Gastrocnemius medialis (tissue), 4 donors: ENCODE measurements at regions not wholly inside any gene's neighbourhood (a gene's known extent, or its start where the extent isn't known, plus 50 kb on each side); places are given as distances from the start of the nearest gene placed in this dataset.

Experiments used
- ATAC-seq, 2 donors: fragments of 150-250 bp; one replicate each; pipeline ENCODE4 v1.9.1; 2016
- DNase-seq, 2 donors: peaks; one replicate each; pipeline ENCODE4 v3.0.0-alpha.2; 2019
- H3K27ac ChIP-seq, 4 donors: fragments of 200-600 bp; sonication (generic); 1 replicate in 1 of 4; 2 replicates in 3 of 4; pipeline ENCODE4 v1.5.1; 2016 to 2018; ENCODE audit warnings: mild to moderate bottlenecking in 2 of 4, moderate library complexity in 1 of 4
- H3K27me3 ChIP-seq, 3 donors: fragments of 200-600 bp; sonication (generic) in 2 of 3; 1 replicate in 1 of 3; 2 replicates in 2 of 3; pipeline versions ENCODE4 v1.5.1 to v1.6.0; 2016 to 2019; ENCODE audit warnings: mild to moderate bottlenecking in 1 of 3, moderate library complexity in 1 of 3
- H3K36me3 ChIP-seq, 2 donors: fragments of 200-600 bp; sonication (generic) in 1 of 2; one replicate each; pipeline ENCODE4 v1.5.1; 2017 to 2018
- H3K4me1 ChIP-seq, 2 donors: fragments of 200-600 bp; sonication (generic) in 1 of 2; one replicate each; pipeline ENCODE4 v1.5.1; 2016 to 2017; ENCODE audit warnings: mild to moderate bottlenecking in 2 of 2
- H3K4me3 ChIP-seq, 4 donors: fragments of 200-600 bp; sonication (generic) in 3 of 4; 1 replicate in 1 of 4; 2 replicates in 3 of 4; pipeline ENCODE4 v1.5.1; 2016 to 2019; ENCODE audit warnings: mild to moderate bottlenecking in 2 of 4
- H3K9me3 ChIP-seq, 3 donors: fragments of 200-600 bp; sonication (generic) in 2 of 3; 1 replicate in 1 of 3; 2 replicates in 2 of 3; pipeline ENCODE4 v1.5.1; 2016 to 2019
- POLR2A ChIP-seq, 2 donors: fragments of 450-650 bp; IDR thresholded peaks; one replicate each; pipeline ENCODE4 v1.6.1; 2017; ENCODE audit warnings: antibody characterized with exemption in 2 of 2, mild to moderate bottlenecking in 2 of 2, moderate library complexity in 2 of 2
- in situ Hi-C, 4 donors: fragments of 200-750 bp; cut with MboI; loops; one replicate each; pipeline versions ENCODE4 v1.15.0 to v1.8.0; 2017; ENCODE audit warnings: low sequenced_read_pairs in 4 of 4
- intact Hi-C: fragments of 100-400 bp; cut with DNase I; formaldehyde crosslinking; loops from one replicate; pipeline ENCODE4 v1.15.1; 2023; ENCODE audit warnings: low total_unique reads
- TF ChIP-seq, protein P1 (sequence below), 5 experiments: fragments of 450-650 bp in 3 of 5; fragments of 200-600 bp in 2 of 5; sonication (generic) in 2 of 5; IDR thresholded peaks in 4 of 5; conservative IDR thresholded peaks in 1 of 5; 1 replicate in 4 of 5; 2 replicates in 1 of 5; pipeline ENCODE4 v1.5.1; 2016 to 2019; ENCODE audit warnings: antibody characterized with exemption in 5 of 5, mild to moderate bottlenecking in 3 of 5, moderate library complexity in 3 of 5

DNA sequence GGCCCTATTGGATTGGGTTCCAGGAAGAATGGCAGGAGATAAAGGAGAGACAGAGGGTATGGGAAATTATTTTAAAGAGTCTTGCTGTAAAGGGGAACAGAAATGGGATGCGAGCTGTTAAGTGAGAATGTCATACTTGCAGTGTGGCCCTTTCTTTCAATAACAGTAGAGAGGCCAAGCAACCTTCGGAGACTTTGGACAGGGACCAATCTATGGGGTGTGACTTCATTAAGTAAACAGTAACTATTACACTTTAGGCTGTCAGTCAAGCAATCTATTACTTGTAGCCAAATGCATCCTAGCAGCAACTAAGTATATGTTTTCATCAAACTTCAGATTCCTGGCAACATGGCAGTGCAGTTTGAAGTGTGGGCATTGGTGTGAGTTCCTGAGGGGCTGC, 376.2 kb upstream of the LARGE1 start:
- no peak for ATAC-seq
- Histone ChIP-seq H3K27ac (no peak overlapping the region), H3K36me3 (no peaks in the 10 kb centered on the region), H3K9me3 (no peaks in the 10 kb centered on the region), H3K27me3 (no peaks in the 10 kb centered on the region), H3K4me3 (no peak overlapping the region), H3K4me1 (peaks cover 0 to 6% of the 10 kb centered on the region in 2 donors)
- intact Hi-C loops (no loop called here), in situ Hi-C loops (no loop called here)
- no peak for TF ChIP-seq POLR2A (IDR thresholded peaks at IDR 0.05)
- TF ChIP-seq, protein P1, sequence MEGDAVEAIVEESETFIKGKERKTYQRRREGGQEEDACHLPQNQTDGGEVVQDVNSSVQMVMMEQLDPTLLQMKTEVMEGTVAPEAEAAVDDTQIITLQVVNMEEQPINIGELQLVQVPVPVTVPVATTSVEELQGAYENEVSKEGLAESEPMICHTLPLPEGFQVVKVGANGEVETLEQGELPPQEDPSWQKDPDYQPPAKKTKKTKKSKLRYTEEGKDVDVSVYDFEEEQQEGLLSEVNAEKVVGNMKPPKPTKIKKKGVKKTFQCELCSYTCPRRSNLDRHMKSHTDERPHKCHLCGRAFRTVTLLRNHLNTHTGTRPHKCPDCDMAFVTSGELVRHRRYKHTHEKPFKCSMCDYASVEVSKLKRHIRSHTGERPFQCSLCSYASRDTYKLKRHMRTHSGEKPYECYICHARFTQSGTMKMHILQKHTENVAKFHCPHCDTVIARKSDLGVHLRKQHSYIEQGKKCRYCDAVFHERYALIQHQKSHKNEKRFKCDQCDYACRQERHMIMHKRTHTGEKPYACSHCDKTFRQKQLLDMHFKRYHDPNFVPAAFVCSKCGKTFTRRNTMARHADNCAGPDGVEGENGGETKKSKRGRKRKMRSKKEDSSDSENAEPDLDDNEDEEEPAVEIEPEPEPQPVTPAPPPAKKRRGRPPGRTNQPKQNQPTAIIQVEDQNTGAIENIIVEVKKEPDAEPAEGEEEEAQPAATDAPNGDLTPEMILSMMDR (IDR thresholded peaks at IDR 0.05 in 4 of 5, conservative IDR thresholded peaks at IDR 0.05 in 1 of 5): no peak
- no peak for DNase-seq

DNA sequence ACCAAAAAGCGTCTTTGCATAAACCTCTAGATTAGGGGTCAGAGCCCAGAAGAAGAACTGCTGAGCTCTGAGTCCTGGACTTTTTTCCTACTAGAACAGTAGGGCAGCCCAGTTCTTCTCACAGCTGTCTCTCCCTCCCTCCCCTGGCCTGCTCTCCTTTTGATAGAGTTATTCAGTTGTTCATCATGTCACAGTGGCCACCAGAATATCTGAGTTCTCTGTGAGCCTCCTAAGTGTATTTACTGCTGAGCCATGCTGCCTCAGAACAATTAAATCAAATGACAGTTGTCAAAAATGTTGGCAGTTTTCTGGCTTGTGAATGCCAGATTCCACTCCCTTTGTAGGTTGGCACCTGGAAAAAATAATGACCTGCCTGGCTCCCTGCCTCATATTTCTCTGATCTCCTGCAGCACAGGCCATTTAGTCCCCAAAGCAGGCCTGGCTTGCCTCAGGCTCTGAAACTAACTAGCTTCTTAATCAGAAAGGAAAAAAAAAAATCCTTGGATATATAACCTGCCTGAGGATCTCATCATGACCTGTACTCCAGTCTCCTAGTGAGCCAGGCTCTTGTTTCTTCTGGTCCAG, 377.4 kb upstream of the LARGE1 start:
- Histone ChIP-seq H3K36me3 (no peaks in the 10 kb centered on the region), H3K4me3 (no peak overlapping the region), H3K4me1 (peaks cover 0 to 6% of the 10 kb centered on the region in 2 donors), H3K27ac (no peak overlapping the region), H3K27me3 (no peaks in the 10 kb centered on the region), H3K9me3 (no peaks in the 10 kb centered on the region)
- ATAC-seq (no peak), DNase-seq (no peak)
- in situ Hi-C loops (no loop called here), intact Hi-C loops (no loop called here)
- no peak for TF ChIP-seq POLR2A (IDR thresholded peaks at IDR 0.05)
- TF ChIP-seq, protein P1 (IDR thresholded peaks at IDR 0.05 in 4 of 5, conservative IDR thresholded peaks at IDR 0.05 in 1 of 5): no peak

DNA sequence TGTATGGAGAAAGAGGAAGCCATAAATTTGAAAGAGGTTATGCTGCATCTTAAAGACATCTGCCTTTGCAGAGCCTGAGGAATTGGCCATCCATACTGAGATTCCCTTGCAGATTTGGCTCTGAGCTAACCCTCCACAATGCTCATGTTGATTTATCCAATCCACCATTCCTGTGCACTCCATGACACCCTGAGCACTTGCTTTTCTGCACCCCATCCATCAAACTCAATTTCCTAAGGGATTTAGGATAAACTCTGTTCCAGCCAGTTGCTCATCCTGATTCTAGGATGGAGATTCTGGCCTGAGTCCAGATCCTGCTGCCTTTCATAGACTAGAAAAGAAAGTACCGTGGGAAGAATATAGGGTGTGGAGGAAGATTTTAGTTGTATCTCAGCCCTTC, 379.2 kb upstream of the LARGE1 start:
- H3K36me3 ChIP-seq: no peaks in the 10 kb centered on the region
- in situ Hi-C loops (no loop called here), intact Hi-C loops (no loop called here)
- no peak overlapping the region for H3K27ac ChIP-seq
- DNase-seq (no peak), ATAC-seq (no peak)
- no peaks in the 10 kb centered on the region for H3K9me3 ChIP-seq
- H3K27me3 ChIP-seq: no peaks in the 10 kb centered on the region
- H3K4me1 ChIP-seq: no peaks in the 10 kb centered on the region
- TF ChIP-seq POLR2A (IDR thresholded peaks at IDR 0.05): no peak
- TF ChIP-seq, protein P1 (IDR thresholded peaks at IDR 0.05 in 4 of 5, conservative IDR thresholded peaks at IDR 0.05 in 1 of 5): no peak
- no peak overlapping the region for H3K4me3 ChIP-seq

DNA sequence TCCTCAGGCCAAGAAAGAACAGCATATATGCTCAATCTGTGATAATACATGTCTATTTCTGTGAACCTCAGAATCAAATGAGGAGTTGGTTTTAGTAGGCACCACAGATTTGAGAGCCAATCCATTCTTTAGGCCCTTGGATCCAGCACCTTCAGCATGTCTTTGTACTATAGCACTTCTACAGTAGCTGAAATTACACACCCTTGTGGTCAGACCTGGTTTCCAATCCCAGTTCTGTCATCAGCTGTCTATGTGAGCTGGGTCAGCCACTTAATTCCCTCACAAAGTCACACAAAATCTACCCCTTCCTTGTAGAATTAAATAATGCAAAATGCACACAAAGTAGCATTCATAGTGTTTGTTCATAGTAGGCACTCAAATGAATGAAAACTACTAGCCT, 381.3 kb upstream of the LARGE1 start:
- no peaks in the 10 kb centered on the region for H3K36me3 ChIP-seq
- ATAC-seq: no peak
- no peaks in the 10 kb centered on the region for H3K9me3 ChIP-seq
- intact Hi-C loops: no loop called here
- TF ChIP-seq, protein P1 (IDR thresholded peaks at IDR 0.05 in 4 of 5, conservative IDR thresholded peaks at IDR 0.05 in 1 of 5): no peak
- no peak for TF ChIP-seq POLR2A (IDR thresholded peaks at IDR 0.05)
- in situ Hi-C loops: no loop called here
- no peak overlapping the region for H3K27ac ChIP-seq
- H3K4me1 ChIP-seq: no peaks in the 10 kb centered on the region
- no peaks in the 10 kb centered on the region for H3K27me3 ChIP-seq
- no peak overlapping the region for H3K4me3 ChIP-seq
- DNase-seq: no peak

DNA sequence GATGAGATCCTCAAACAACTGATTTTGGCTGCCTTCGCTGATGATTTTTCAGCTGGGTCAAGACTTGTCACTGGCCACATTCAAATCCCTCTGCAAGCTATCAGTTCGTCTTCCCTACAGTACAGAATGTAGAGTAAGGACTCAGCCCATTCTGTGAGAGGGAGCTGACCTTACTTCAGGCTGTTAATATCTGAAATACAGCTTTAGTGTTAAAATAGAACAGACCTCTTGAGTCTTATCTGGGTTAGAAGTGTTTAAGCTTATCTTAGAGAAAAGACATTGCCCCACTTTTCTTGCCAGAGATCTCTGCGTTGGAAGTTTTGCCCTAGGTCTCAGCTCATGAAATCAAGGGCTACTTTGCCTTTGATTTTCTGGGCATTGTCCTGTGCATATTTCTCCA, 383.4 kb upstream of the LARGE1 start:
- no peak overlapping the region for H3K4me3 ChIP-seq
- ATAC-seq (no peak), DNase-seq (no peak)
- no peak overlapping the region for H3K27ac ChIP-seq
- in situ Hi-C loops: no loop called here
- TF ChIP-seq, protein P1 (IDR thresholded peaks at IDR 0.05 in 4 of 5, conservative IDR thresholded peaks at IDR 0.05 in 1 of 5): no peak
- no peak for TF ChIP-seq POLR2A (IDR thresholded peaks at IDR 0.05)
- H3K9me3 ChIP-seq: no peaks in the 10 kb centered on the region
- no peaks in the 10 kb centered on the region for H3K36me3 ChIP-seq
- no peaks in the 10 kb centered on the region for H3K27me3 ChIP-seq
- intact Hi-C loops: no loop called here
- H3K4me1 ChIP-seq: no peaks in the 10 kb centered on the region
